Panc1 (cell line): ENCODE measurements at regions not wholly inside any gene's neighbourhood (a gene's known extent, or its start where the extent isn't known, plus 50 kb on each side); places are given as distances from the start of the nearest gene placed in this dataset.

Experiments
- CTCF ChIP-seq: fragments of 450-650 bp; IDR thresholded peaks from 2 replicates; pipeline ENCODE4 v1.5.1; 2017; ENCODE audit warnings: mild to moderate bottlenecking
- POLR2AphosphoS5 ChIP-seq: IDR thresholded peaks from 2 replicates; pipeline ENCODE4 v1.6.1; 2012; ENCODE audit warnings: mild to moderate bottlenecking, low read depth, low read length, moderate library complexity
- REST ChIP-seq, 2 experiments: IDR thresholded peaks; 2 replicates each; pipeline ENCODE4 v1.6.1; 2011 to 2012; ENCODE audit warnings: low read depth in 2 of 2, control low read depth in 1 of 2, low read length in 1 of 2, mild to moderate bottlenecking in 1 of 2, moderate library complexity in 1 of 2; ENCODE audit not compliant: insufficient read depth in 1 of 2
- TCF7L2 ChIP-seq: IDR thresholded peaks from 2 replicates; pipeline ENCODE4 v1.6.1; 2011; ENCODE audit warnings: mild to moderate bottlenecking, low read depth, low read length, inconsistent platforms

- TF ChIP-seq CTCF: no peak
- TF ChIP-seq POLR2AphosphoS5: no peak
- no peak for TF ChIP-seq TCF7L2
- TF ChIP-seq REST (IDR thresholded peaks at IDR 0.05; ENCODE audit: insufficient read depth in 1 of 2, low read depth in 2 of 2, low read length in 1 of 2): no peak
Measured at GRCh38 chr12:33314223-33314622, 125.4 kb downstream of the SYT10 start.
